ENCODE measurements at regions not wholly inside any gene's neighbourhood (a gene's known extent, or its start where the extent isn't known, plus 50 kb on each side); places are given as distances from the start of the nearest gene placed in this dataset.

GRCh38 chr1:30234091-30234490, 489.3 kb downstream of the MATN1 start (continued):
- TF ChIP-seq PRDM15 (CRISPR knock-in tag; IDR thresholded peaks at IDR 0.05) (no peak), DDIT3 (CRISPR knock-in tag; IDR thresholded peaks at IDR 0.05) (no peak), ZFP41 (CRISPR knock-in tag; IDR thresholded peaks at IDR 0.05; ENCODE audit: borderline replicate concordance) (no peak), ATF4 (CRISPR knock-in tag; IDR thresholded peaks at IDR 0.05) (no peak)
- TF ChIP-seq, protein P1, sequence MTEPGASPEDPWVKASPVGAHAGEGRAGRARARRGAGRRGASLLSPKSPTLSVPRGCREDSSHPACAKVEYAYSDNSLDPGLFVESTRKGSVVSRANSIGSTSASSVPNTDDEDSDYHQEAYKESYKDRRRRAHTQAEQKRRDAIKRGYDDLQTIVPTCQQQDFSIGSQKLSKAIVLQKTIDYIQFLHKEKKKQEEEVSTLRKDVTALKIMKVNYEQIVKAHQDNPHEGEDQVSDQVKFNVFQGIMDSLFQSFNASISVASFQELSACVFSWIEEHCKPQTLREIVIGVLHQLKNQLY (CRISPR knock-in tag; IDR thresholded peaks at IDR 0.05): no peak
- TF ChIP-seq, protein P2, sequence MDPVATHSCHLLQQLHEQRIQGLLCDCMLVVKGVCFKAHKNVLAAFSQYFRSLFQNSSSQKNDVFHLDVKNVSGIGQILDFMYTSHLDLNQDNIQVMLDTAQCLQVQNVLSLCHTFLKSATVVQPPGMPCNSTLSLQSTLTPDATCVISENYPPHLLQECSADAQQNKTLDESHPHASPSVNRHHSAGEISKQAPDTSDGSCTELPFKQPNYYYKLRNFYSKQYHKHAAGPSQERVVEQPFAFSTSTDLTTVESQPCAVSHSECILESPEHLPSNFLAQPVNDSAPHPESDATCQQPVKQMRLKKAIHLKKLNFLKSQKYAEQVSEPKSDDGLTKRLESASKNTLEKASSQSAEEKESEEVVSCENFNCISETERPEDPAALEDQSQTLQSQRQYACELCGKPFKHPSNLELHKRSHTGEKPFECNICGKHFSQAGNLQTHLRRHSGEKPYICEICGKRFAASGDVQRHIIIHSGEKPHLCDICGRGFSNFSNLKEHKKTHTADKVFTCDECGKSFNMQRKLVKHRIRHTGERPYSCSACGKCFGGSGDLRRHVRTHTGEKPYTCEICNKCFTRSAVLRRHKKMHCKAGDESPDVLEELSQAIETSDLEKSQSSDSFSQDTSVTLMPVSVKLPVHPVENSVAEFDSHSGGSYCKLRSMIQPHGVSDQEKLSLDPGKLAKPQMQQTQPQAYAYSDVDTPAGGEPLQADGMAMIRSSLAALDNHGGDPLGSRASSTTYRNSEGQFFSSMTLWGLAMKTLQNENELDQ (CRISPR knock-in tag; IDR thresholded peaks at IDR 0.05; ENCODE audit: borderline replicate concordance): no peak
- TF ChIP-seq, protein P3, sequence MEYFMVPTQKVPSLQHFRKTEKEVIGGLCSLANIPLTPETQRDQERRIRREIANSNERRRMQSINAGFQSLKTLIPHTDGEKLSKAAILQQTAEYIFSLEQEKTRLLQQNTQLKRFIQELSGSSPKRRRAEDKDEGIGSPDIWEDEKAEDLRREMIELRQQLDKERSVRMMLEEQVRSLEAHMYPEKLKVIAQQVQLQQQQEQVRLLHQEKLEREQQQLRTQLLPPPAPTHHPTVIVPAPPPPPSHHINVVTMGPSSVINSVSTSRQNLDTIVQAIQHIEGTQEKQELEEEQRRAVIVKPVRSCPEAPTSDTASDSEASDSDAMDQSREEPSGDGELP (IDR thresholded peaks at IDR 0.05; ENCODE audit: borderline replicate concordance, low read depth): no peak
